Tibial nerve (tissue), 3 donors: ENCODE measurements at regions not wholly inside any gene's neighbourhood (a gene's known extent, or its start where the extent isn't known, plus 50 kb on each side); places are given as distances from the start of the nearest gene placed in this dataset.

ENCODE experiments used
- CTCF ChIP-seq, 5 experiments: fragments of 200-600 bp in 3 of 5; fragments of 450-650 bp in 2 of 5; sonication (generic) in 3 of 5; IDR thresholded peaks; one replicate each; pipeline ENCODE4 v1.5.1; 2016 to 2019; ENCODE audit warnings: antibody characterized with exemption in 5 of 5, mild to moderate bottlenecking in 3 of 5, moderate library complexity in 2 of 5
- POLR2A ChIP-seq, 2 donors: fragments of 450-650 bp; IDR thresholded peaks; one replicate each; pipeline ENCODE4 v1.6.1; 2017; ENCODE audit warnings: antibody characterized with exemption in 2 of 2, mild to moderate bottlenecking in 2 of 2, moderate library complexity in 2 of 2

- TF ChIP-seq POLR2A (IDR thresholded peaks at IDR 0.05) (no peak), CTCF (IDR thresholded peaks at IDR 0.05) (no peak)
Observed at GRCh38 chr18:44062345-44062744, 618.3 kb upstream of the SETBP1 start.
